ENCODE measurements at regions not wholly inside any gene's neighbourhood (a gene's known extent, or its start where the extent isn't known, plus 50 kb on each side); places are given as distances from the start of the nearest gene placed in this dataset.

DNA sequence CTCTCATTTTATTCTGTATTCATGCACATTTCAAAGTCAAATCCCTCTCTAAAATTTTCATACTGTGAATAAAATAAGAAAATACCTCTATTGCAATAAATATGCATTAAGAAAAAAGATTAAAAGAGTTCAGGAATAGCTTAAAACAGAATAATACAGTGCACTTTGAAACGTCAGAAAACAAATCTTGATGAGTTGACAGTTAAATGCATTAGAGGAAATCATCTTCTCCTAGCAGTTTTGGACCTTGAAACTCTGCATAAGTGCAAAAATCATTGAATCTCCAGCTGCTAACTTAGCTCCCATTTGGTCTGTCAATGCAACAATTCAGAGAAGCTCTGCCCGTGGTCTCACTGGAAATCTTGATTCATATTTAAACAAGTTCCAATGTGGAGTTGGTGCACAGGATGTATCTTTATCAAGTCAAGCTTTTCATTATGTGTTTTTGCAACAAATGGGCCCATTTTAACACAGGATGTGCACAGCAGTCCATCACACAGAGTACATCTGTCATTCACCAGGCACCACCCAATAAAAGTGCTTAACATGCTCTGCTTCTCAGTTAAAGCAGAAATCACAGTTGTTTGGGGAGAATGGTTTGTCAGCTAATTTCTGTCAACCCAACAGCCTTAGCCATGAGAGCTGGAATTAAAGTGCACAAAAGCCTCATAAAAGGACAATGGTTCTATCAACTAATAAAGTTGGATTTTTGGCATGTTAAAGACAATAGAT lies 98.8 kb upstream of the ARRDC4 start:
- no peak for DNase-seq

DNA sequence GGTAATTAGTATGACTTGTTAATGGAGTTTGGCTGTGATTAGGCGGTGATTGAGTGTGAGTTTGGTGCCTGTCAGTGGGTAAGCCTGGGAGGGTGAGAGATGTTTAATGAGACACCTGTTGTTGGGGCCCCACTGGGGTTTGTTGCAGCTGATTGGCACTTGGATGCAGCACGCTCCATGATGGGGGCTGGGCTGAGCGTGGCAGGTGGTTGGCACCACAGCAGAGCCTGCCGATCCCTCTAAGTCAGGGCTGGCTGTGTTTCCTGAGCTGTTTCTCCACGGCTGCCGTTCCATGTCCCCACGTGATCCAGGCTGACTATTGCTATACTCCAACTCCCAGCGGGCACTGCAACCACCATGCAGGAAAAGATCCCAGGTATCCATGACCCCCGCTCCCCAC lies 93.5 kb upstream of the ARRDC4 start:
- DNase-seq: no peak

DNA sequence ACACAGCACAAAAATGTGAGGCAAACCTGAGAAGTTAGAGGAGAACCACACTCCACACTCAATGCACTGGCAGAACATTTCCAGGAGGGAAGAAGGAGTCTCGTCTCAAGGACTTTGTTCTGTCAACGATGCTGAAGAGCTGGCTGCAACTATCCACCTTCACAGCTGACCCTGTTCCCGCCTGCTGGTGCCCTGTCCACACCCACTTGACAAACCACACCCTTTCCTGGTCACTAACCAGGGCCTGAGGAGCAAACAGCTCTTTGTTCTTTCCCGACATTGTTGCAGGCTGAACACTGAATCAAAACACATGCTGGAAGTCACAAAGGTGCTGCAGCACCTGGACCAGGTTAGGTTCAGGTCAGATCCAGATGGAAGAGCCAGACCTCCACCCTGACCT lies 92.6 kb upstream of the ARRDC4 start:
- no peak for DNase-seq

DNA sequence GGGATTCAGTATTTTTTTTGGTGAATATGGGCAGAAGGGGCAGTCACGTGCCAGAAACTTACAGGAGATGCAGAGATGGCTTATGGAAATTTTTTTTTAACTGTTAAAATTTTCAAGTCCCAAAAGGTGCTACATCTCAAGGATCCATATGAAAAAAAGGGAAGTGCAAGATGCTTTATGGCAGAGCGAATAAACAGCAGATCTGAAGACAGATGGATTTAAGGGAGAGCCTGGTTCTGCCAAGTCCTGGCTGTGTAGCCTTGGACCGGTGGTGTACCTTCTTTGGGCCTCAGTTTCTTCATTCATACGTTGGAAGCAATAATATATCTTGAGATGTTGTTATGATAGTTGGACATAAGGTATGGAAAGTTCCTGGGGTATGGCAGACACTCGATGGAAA lies 91.5 kb upstream of the ARRDC4 start:
- DNase-seq: no peak

GRCh38 chr15:97870771-97871170 lies 89.7 kb upstream of the ARRDC4 start:
- no peak for DNase-seq

DNA sequence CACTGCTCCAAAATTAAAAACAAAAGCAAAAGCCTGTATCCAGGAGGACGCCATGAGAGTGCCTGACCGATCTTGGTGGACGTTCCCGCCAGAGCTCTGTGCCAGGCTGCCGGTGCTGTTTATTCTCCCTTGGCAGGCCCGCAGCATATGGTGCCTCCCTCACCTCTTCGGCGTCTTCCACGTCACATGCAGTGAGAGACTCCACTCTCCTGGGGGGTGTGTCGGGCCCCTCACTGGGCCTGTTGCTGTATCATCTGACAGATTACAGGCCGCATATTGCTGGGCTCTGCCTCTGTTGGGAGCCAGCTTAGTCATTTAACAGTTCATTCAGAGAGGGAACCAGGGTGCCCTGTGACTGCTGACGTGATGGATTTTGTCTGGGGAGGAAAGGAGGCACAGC lies 86.4 kb upstream of the ARRDC4 start:
- no peak for DNase-seq

GRCh38 chr15:97875025-97875512 lies 85.4 kb upstream of the ARRDC4 start:
- DNase-seq: no peak

GRCh38 chr15:97875513-97876280 lies 84.8 kb upstream of the ARRDC4 start:
- no peak for DNase-seq

DNA sequence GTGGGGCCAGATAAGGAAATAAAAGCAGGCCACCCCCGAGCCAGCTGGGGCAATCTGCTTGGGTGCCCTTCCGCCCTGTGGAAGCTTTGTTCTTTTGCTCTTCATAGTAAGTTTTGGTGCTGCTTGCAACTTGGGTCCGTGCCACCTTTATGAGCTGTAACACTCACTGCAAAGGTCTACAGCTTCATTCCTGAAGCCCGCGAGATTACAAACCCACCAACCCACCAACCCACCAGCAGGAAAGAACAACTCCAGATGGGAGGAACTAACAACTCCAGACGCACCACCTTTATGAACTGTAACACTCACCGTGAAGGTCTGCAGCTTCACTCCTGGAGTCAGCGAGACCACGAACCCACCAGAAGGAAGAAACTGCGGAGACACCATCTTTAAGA lies 84.2 kb upstream of the ARRDC4 start:
- DNase-seq: no peak

DNA sequence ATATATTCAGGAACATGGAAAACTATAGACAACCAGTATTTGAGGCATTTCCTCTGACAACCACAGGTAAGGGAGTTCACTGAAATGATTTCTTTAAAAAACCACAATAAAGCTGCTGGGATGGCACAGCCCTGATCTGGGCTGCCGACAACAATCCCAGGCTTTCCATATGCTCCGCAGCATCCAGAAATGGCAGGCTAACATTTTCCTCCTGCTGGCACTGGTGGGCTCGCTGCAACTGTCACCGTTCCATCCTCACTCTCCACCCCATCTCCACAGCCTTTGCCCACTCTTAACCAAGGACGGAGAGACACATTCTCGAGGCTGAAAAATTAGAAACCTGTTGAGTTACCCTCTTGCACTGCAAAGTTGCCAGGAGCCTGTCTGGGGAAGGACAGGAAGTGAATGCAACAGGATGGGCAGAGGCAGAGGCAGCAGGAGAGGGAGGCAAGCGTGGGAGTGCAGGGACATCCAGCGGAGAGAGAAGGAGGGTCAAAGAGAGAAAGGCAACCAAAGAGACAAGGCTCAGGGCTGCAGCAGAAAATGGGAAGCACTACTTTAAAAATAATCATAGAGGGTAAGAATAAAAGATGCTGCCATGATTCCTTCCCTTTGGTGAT lies 79.0 kb upstream of the ARRDC4 start:
- DNase-seq: no peak

DNA sequence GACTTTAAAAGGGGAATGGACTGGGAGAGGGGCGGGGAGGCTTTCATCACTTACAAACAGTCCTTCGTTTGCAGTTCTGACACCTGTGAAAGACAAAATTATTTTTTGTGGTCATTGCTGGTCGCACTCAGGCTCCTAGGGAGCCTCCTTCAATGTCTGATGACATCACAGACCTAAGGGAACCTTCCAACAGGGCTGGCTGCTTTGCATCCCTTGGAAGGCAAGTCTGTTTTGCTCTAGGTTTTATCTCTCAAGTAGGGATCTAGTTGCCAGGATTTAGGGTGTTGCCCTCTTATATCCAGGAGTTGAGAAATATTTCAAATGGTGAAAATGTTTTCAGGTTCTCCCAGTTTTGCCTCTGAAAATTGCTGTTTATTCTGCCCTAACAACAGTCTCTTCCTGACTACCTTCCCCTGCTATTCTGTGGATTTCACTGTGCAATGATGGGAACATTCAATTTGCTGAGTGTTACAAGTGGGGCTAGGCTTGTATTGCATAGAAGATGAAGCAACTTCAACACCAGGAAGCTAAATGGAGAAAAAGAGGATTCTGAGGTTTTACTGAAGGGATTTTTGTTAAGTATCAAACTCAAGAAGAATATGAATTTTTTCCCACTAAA lies 75.9 kb upstream of the ARRDC4 start:
- DNase-seq: no peak

- no peak for DNase-seq
Observed at GRCh38 chr15:97890307-97890706, 70.2 kb upstream of the ARRDC4 start.

GRCh38 chr15:97892167-97892938 lies 68.2 kb upstream of the ARRDC4 start:
- no peak for DNase-seq

DNA sequence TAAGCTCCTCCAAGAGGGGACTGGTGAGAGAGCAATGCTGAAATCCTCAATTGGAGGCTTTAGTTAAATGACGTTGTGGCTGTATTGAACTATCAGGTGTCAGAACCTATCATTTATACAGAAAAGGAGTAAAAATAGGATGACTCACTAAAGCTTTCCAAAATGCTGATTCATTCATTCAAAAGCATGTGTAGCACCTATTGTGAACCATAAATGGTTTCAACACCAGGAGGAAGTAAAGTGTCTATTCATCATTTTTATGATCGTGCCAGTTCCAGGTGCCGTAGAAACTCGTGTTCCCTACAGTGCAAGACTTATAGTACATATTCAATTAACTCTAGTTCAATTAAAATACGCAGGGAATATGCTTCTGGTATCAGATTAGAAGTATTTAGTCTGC lies 66.5 kb upstream of the ARRDC4 start:
- DNase-seq: no peak

- no peak for DNase-seq
Observed at GRCh38 chr15:97899981-97900380, 60.5 kb upstream of the ARRDC4 start.

DNA sequence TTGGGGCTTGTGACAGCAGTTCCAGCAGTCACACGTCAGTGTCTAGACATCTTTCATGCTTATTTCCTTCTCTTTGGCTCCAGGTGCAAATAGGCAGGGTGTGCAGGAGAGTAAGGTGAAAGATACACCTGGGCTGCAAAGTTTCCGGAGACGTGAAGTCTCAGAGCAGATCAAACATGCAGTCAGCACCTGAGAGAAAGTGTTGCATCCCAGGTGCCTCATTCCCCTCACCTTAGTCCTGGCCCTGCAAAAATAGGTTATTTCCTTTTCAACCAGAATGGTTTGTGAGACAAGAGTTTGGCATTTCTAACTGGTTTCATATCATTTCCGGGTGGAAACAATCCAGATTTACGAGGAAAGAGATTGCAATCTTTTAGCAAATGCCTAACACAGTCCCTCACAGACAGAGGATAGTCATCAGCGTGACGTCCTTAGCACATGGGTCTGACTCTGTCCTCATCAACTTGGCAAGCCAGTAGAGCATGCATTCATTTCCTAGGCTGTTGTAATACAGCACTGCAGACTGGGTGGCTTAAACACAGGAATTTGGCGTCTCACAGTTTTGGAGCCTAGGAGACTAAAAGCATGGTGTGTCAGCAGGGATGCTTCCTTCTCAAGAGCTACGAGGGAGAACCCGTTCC lies 58.2 kb upstream of the ARRDC4 start:
- no peak for DNase-seq

DNA sequence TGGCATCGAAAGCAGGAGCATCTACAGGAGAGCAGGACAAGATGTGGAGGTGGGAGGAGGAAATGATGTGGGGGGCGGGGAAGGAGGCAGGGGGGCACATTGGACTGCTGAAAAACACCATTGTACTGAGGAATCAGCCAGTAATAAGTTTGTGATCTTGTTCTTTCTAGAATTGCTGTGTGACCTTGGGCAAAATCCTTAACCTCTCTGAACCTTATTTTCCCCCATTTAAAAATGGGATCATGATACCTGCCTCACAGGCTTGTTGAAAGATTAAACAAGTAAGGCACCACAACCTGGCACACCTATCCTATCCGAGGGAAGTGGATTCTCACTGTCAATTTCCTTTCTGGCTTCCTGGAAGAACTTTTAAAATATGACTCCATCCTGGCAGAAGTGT lies 56.9 kb upstream of the ARRDC4 start:
- no peak for DNase-seq

DNA sequence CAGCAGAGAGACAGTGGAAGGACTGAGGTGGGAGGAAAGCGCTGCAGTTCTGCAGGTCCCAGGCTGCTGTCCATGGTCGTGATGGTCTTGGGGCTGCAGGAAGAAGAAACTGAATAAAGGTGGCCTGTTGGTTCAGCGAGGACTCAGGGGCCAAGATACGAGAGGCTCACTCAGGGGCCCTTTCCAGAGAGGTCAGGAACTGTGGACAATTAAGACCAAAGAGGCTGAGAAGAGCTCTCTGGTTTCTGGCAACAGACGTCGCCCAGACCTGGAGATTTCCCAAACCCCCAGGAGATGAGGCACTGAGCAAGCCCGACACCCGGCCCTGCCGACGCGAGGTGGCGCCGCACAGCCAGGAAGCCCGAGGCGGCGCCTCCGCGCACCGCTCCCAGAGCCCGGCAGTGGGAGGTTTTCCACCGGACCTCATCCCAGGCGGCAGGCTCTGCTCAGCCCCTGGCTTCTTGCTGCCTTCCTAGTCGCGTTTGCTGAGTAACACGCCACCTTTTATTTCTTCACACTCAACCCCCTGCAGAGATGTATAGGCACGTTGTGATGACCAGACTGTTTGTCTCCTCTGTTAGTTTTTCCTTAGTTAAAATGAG lies 56.4 kb upstream of the ARRDC4 start:
- DNase-seq: no peak

DNA sequence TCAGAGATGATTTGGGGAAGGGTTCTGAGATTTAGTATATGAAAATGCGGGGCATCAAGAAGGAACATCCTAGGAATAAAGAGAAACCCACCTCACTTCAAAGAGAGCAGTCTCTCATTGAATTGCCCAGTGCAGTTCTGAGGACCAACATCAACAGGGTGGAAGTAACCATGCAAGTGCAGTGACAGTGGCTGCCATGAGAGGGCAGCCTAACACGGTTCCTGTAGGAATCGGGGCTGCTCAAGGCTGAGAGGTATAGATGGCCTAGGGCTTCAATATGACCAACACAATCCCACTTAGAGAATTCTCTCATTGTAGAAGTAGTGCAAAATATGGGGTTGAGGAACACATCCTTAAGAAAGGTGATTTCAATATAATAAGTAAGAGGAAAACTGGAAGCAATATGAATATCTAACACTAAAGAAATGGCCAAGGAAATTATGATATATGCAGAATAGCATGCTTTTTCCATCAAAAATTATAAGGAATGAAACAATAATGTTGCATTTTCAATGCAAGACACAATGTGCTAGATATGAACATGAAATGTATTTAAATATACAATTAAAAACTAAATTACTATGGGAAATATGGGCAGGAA lies 51.1 kb upstream of the ARRDC4 start:
- peak; percentile 76 for DNase-seq
